Esophagus muscularis mucosa (tissue), 4 donors: ENCODE measurements at regions not wholly inside any gene's neighbourhood (a gene's known extent, or its start where the extent isn't known, plus 50 kb on each side); places are given as distances from the start of the nearest gene placed in this dataset.

Source experiments
- CTCF ChIP-seq, 3 experiments: fragments of 200-600 bp in 2 of 3; fragments of 450-650 bp in 1 of 3; sonication (generic) in 2 of 3; IDR thresholded peaks; one replicate each; pipeline ENCODE4 v1.5.1; 2017 to 2019; ENCODE audit warnings: antibody characterized with exemption in 3 of 3, mild to moderate bottlenecking in 2 of 3, moderate library complexity in 1 of 3
- EP300 ChIP-seq: sonication (generic); formaldehyde crosslinking; IDR thresholded peaks from one replicate; pipeline ENCODE4 v1.6.1; 2017; ENCODE audit warnings: antibody characterized with exemption
- POLR2A ChIP-seq: fragments of 450-650 bp; IDR thresholded peaks from one replicate; pipeline ENCODE4 v1.6.1; 2017; ENCODE audit warnings: antibody characterized with exemption, moderate library complexity, mild to moderate bottlenecking, low read depth
- POLR2AphosphoS5 ChIP-seq, 2 donors: sonication (generic); formaldehyde crosslinking; IDR thresholded peaks; one replicate each; pipeline ENCODE4 v1.6.1; 2017; ENCODE audit warnings: antibody characterized with exemption in 2 of 2

GRCh38 chr17:33474789-33475188, 181.7 kb upstream of the ASIC2 start:
- TF ChIP-seq POLR2A: no peak
- no peak for TF ChIP-seq CTCF (IDR thresholded peaks at IDR 0.05)
- no peak for TF ChIP-seq POLR2AphosphoS5 (IDR thresholded peaks at IDR 0.05)
- TF ChIP-seq EP300: no peak
